ENCODE measurements at regions not wholly inside any gene's neighbourhood (a gene's known extent, or its start where the extent isn't known, plus 50 kb on each side); places are given as distances from the start of the nearest gene placed in this dataset.
"Not testable (repeated sequence)": the region's sequence is repeated elsewhere in the genome, so short reads cannot be mapped to it uniquely, and the experiment has no call there.

- no peak for TF ChIP-seq Cebpa-rat (IDR thresholded peaks at IDR 0.05)
- no peak overlapping the region for H3K27ac ChIP-seq
- H3K9me3 ChIP-seq (replicated peaks in 1 of 11) = no peaks in the 10 kb centered on the region
- no peak overlapping the region for H3K4me2 ChIP-seq
- no peaks in the 10 kb centered on the region for H3K27me3 ChIP-seq
- no peak overlapping the region for H3K4me3 ChIP-seq
- no peaks in the 10 kb centered on the region for H3K36me3 ChIP-seq
- H4K20me1 ChIP-seq = no peaks in the 10 kb centered on the region
- no peak overlapping the region for H3K9ac ChIP-seq
- H3K4me1 ChIP-seq = no peaks in the 10 kb centered on the region
Observed at GRCh38 chr12:17017402-17017801, 411.4 kb upstream of the LMO3 start.

- H3K4me3 ChIP-seq = no peak overlapping the region
- no peaks in the 10 kb centered on the region for H3K36me3 ChIP-seq
- H3K27me3 ChIP-seq = no peaks in the 10 kb centered on the region
- H3K4me1 ChIP-seq = no peaks in the 10 kb centered on the region
- H3K9ac ChIP-seq = no peak overlapping the region
- H3K27ac ChIP-seq = no peak overlapping the region
- H3K9me3 ChIP-seq (replicated peaks in 1 of 11) = peaks cover 0 to 3% (median 0%) of the 10 kb centered on the region in 11 experiments; a peak in 1 of 22 replicates
- H3K4me2 ChIP-seq = no peak overlapping the region
- no peak for TF ChIP-seq Cebpa-rat (IDR thresholded peaks at IDR 0.05)
- no peaks in the 10 kb centered on the region for H4K20me1 ChIP-seq
Observed at GRCh38 chr12:17016116-17016864, 410.3 kb upstream of the LMO3 start.

- Histone ChIP-seq H3K4me3 (no peak overlapping the region), H3K4me1 (no peaks in the 10 kb centered on the region), H3K27me3 (no peaks in the 10 kb centered on the region), H3K4me2 (no peak overlapping the region), H4K20me1 (no peaks in the 10 kb centered on the region), H3K36me3 (no peaks in the 10 kb centered on the region), H3K9me3 (replicated peaks in 1 of 11) (peaks cover 0 to 7% (median 0%) of the 10 kb centered on the region in 11 experiments; a peak in 1 of 22 replicates), H3K9ac (no peak overlapping the region), H3K27ac (no peak overlapping the region)
- TF ChIP-seq Cebpa-rat (IDR thresholded peaks at IDR 0.05) = no peak
Observed at GRCh38 chr12:17015501-17015900, 409.5 kb upstream of the LMO3 start.

GRCh38 chr12:17007442-17008040 is 401.6 kb upstream of the LMO3 start:
- H3K4me1 ChIP-seq, H3K27me3 ChIP-seq, H3K4me2 ChIP-seq, H3K27ac ChIP-seq, H3K36me3 ChIP-seq, H4K20me1 ChIP-seq, H3K9ac ChIP-seq, H3K4me3 ChIP-seq: not testable (repeated sequence)
- peaks cover 0 to 14% (median 6%) of the 10 kb centered on the region in 11 experiments; a peak in 14 of 22 replicates for H3K9me3 ChIP-seq (replicated peaks in 1 of 11)

GRCh38 chr12:16998538-16998937 is 392.6 kb upstream of the LMO3 start:
- H3K4me2 ChIP-seq; H3K4me1 ChIP-seq; H3K27ac ChIP-seq; H3K27me3 ChIP-seq; H4K20me1 ChIP-seq; H3K36me3 ChIP-seq; H3K9ac ChIP-seq; H3K9me3 ChIP-seq (replicated peaks in 1 of 11); H3K4me3 ChIP-seq: not testable (repeated sequence)

- no peak overlapping the region for H3K4me3 ChIP-seq
- no peak overlapping the region for H3K4me2 ChIP-seq
- no peak overlapping the region for H3K27ac ChIP-seq
- no peaks in the 10 kb centered on the region for H4K20me1 ChIP-seq
- peaks cover 0 to 9% (median 0%) of the 10 kb centered on the region in 10 experiments; a peak in 1 of 20 replicates for H3K4me1 ChIP-seq
- no peaks in the 10 kb centered on the region for H3K9me3 ChIP-seq (replicated peaks in 1 of 11)
- TF ChIP-seq Cebpa-rat (IDR thresholded peaks at IDR 0.05) = no peak
- no peak overlapping the region for H3K9ac ChIP-seq
- H3K27me3 ChIP-seq = no peaks in the 10 kb centered on the region
- H3K36me3 ChIP-seq = no peaks in the 10 kb centered on the region
Observed at GRCh38 chr12:16984484-16984883, 378.5 kb upstream of the LMO3 start.

GRCh38 chr12:16972923-16973770 is 367.2 kb upstream of the LMO3 start:
- Histone ChIP-seq H3K27ac (no peak overlapping the region), H3K4me1 (no peaks in the 10 kb centered on the region), H3K27me3 (no peaks in the 10 kb centered on the region), H3K9me3 (replicated peaks in 1 of 11) (no peaks in the 10 kb centered on the region), H3K9ac (no peak overlapping the region), H3K36me3 (no peaks in the 10 kb centered on the region), H4K20me1 (no peaks in the 10 kb centered on the region), H3K4me3 (no peak overlapping the region), H3K4me2 (no peak overlapping the region)
- TF ChIP-seq Cebpa-rat (IDR thresholded peaks at IDR 0.05) = no peak

- no peaks in the 10 kb centered on the region for H3K36me3 ChIP-seq
- TF ChIP-seq Cebpa-rat (IDR thresholded peaks at IDR 0.05) = no peak
Observed at GRCh38 chr12:16962889-16963288, 356.9 kb upstream of the LMO3 start.

GRCh38 chr12:16955083-16955657 is 349.2 kb upstream of the LMO3 start:
- H3K9me3 ChIP-seq (replicated peaks in 1 of 11) = no peaks in the 10 kb centered on the region
- no peak overlapping the region for H3K9ac ChIP-seq
- peaks cover 0 to 29% (median 0%) of the 10 kb centered on the region in 10 experiments; a peak in 9 of 20 replicates for H3K4me1 ChIP-seq
- H3K27ac ChIP-seq = no peak overlapping the region
- TF ChIP-seq Cebpa-rat (IDR thresholded peaks at IDR 0.05) = no peak
- no peaks in the 10 kb centered on the region for H4K20me1 ChIP-seq
- peak overlapping the region in 3 of 11 experiments; percentile 10 to 46 (median 20); a peak in 5 of 22 replicates for H3K4me2 ChIP-seq
- H3K36me3 ChIP-seq = no peaks in the 10 kb centered on the region
- H3K4me3 ChIP-seq = no peak overlapping the region
- H3K27me3 ChIP-seq = no peaks in the 10 kb centered on the region

More at GRCh38 chr12:16962889-16963288, 356.9 kb upstream of the LMO3 start:
- Histone ChIP-seq H3K27me3 (no peaks in the 10 kb centered on the region), H3K27ac (no peak overlapping the region), H3K4me1 (no peaks in the 10 kb centered on the region), H3K4me3 (no peak overlapping the region), H3K4me2 (no peak overlapping the region), H3K9ac (no peak overlapping the region), H4K20me1 (no peaks in the 10 kb centered on the region), H3K9me3 (replicated peaks in 1 of 11) (no peaks in the 10 kb centered on the region)
